ENCODE measurements at regions not wholly inside any gene's neighbourhood (a gene's known extent, or its start where the extent isn't known, plus 50 kb on each side); places are given as distances from the start of the nearest gene placed in this dataset.

- TF ChIP-seq, protein P1, sequence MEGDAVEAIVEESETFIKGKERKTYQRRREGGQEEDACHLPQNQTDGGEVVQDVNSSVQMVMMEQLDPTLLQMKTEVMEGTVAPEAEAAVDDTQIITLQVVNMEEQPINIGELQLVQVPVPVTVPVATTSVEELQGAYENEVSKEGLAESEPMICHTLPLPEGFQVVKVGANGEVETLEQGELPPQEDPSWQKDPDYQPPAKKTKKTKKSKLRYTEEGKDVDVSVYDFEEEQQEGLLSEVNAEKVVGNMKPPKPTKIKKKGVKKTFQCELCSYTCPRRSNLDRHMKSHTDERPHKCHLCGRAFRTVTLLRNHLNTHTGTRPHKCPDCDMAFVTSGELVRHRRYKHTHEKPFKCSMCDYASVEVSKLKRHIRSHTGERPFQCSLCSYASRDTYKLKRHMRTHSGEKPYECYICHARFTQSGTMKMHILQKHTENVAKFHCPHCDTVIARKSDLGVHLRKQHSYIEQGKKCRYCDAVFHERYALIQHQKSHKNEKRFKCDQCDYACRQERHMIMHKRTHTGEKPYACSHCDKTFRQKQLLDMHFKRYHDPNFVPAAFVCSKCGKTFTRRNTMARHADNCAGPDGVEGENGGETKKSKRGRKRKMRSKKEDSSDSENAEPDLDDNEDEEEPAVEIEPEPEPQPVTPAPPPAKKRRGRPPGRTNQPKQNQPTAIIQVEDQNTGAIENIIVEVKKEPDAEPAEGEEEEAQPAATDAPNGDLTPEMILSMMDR (IDR thresholded peaks at IDR 0.05) = no peak
- Mint-ChIP-seq H3K9me3 (no peaks in the 10 kb centered on the region), H3K36me3 (ENCODE audit: low read depth) (no peaks in the 10 kb centered on the region), H3K4me3 (no peak overlapping the region), H3K27ac (no peak overlapping the region), H3K4me1 (no peaks in the 10 kb centered on the region), H3K27me3 (peaks cover under 1% of the 10 kb centered on the region)
- intact Hi-C loops (cut with micrococcal nuclease) = no loop called here
- ATAC-seq (ENCODE audit: low read depth) = no peak
- ChIA-PET CTCF (no interaction called here), POLR2A (no interaction called here)
- no peak for DNase-seq
Measured at GRCh38 chr1:40921981-40922677, 57.4 kb upstream of the CTPS1 start.

GRCh38 chr1:40922969-40923368, 56.5 kb upstream of the CTPS1 start:
- Mint-ChIP-seq H3K4me1 (no peaks in the 10 kb centered on the region), H3K27ac (no peak overlapping the region), H3K36me3 (ENCODE audit: low read depth) (no peaks in the 10 kb centered on the region), H3K27me3 (no peaks in the 10 kb centered on the region), H3K9me3 (no peaks in the 10 kb centered on the region), H3K4me3 (no peak overlapping the region)
- intact Hi-C loops (cut with micrococcal nuclease) = no loop called here
- CTCF ChIA-PET = no interaction called here
- TF ChIP-seq, protein P1 (IDR thresholded peaks at IDR 0.05) = no peak
- ATAC-seq (ENCODE audit: low read depth) = no peak
- no peak for DNase-seq
- POLR2A ChIA-PET = no interaction called here

DNA sequence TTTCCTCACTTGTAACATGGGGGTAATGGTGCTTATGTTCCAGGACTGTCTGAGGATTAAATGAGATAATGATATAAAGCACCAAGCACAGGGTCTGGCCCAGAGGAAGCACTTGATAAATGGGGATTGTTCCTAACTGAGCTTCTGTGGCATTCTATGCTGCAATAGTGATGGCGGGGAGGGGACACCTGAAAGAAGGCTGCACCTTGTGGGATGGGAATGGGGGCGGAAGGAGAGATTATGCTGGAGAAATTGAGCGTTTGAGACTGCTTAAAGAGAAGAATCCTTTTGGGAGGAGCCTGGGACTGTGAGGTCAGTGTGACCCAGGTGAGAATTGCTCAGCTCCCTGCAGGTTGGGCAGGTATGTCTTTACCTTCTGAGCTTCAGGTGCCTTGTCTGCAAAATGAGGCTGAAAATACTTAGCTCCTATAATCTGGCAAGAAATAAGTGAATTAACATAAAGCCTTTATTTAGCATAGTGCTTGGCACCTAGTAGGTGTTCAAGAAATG, 55.9 kb upstream of the CTPS1 start:
- ATAC-seq (ENCODE audit: low read depth) (no peak), DNase-seq (no peak)
- Mint-ChIP-seq H3K4me3 (no peak overlapping the region), H3K27me3 (no peaks in the 10 kb centered on the region), H3K4me1 (no peaks in the 10 kb centered on the region), H3K36me3 (ENCODE audit: low read depth) (no peaks in the 10 kb centered on the region), H3K27ac (no peak overlapping the region), H3K9me3 (no peaks in the 10 kb centered on the region)
- TF ChIP-seq, protein P1 (IDR thresholded peaks at IDR 0.05) = no peak
- intact Hi-C loops (cut with micrococcal nuclease) = no loop called here
- POLR2A ChIA-PET = no interaction called here
- CTCF ChIA-PET = interaction anchor here (1.4 kb wide), 1 partner anchor 28 kb away, joined by 3 read pairs; no protein-coding TSS in a partner anchor

DNA sequence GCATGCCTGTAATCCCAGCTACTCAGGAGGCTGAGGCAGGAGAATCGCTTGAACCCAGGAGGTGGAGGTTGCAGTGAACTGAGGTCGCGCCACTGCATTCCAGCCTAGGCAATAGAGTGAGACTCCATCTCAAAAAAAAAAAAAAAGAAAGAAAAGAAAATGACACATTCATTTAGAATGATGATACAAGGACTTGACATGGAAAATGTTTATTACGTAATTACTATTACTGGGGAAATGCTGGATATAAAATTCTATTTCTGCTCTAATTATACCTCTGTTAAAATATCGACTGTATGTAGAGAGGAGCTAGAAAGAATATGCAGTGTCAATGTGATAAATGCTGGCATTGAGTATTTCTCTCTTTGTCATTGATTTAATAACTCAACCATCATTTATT, 54.7 kb upstream of the CTPS1 start:
- POLR2A ChIA-PET = no interaction called here
- Mint-ChIP-seq H3K27me3 (no peaks in the 10 kb centered on the region), H3K36me3 (ENCODE audit: low read depth) (no peaks in the 10 kb centered on the region), H3K4me3 (no peak overlapping the region), H3K27ac (no peak overlapping the region), H3K9me3 (no peaks in the 10 kb centered on the region), H3K4me1 (no peaks in the 10 kb centered on the region)
- CTCF ChIA-PET = interaction anchor here (1.4 kb wide), 1 partner anchor 26 kb away, joined by 3 read pairs; no protein-coding TSS in a partner anchor
- intact Hi-C loops (cut with micrococcal nuclease) = no loop called here
- DNase-seq = no peak
- no peak for ATAC-seq (ENCODE audit: low read depth)
- TF ChIP-seq, protein P1 (IDR thresholded peaks at IDR 0.05) = no peak

DNA sequence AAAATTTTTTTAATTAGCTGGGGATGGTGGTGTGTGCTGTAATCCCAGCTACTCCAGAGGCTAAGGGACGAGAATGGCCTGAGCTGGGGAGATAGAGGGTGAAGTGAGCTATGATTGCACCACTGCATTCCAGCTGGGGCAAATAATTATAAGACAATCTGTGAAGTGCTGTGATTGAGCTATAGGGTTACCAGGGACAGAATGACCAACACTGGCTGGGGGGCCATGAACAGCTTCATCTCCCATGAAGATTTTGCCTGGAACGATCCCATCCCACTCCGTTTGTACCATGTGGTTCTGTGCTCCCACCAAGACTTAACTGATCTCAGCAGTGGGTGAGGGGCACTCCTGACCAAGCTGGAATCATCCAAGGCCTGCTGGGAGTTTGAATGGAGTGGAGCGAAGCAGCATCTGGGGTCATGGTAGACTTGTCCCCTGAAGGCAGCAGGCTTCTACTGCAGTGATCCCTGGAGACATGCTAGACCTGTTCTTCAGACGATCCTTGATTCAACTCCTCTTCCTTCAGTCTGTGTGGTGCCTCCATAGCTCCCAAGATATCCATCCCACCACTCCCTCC, 53.6 kb upstream of the CTPS1 start:
- Mint-ChIP-seq H3K27ac (no peak overlapping the region), H3K4me3 (no peak overlapping the region), H3K4me1 (no peaks in the 10 kb centered on the region), H3K36me3 (ENCODE audit: low read depth) (no peaks in the 10 kb centered on the region), H3K9me3 (no peaks in the 10 kb centered on the region), H3K27me3 (no peaks in the 10 kb centered on the region)
- CTCF ChIA-PET = no interaction called here
- DNase-seq (no peak), ATAC-seq (ENCODE audit: low read depth) (no peak)
- TF ChIP-seq, protein P1 (IDR thresholded peaks at IDR 0.05) = no peak
- POLR2A ChIA-PET = no interaction called here
- intact Hi-C loops (cut with micrococcal nuclease) = no loop called here

Measured in activated B cell treated with CpG ODN at 0.5 μM for 24 hours (primary cell).